ENCODE measurements at regions not wholly inside any gene's neighbourhood (a gene's known extent, or its start where the extent isn't known, plus 50 kb on each side); places are given as distances from the start of the nearest gene placed in this dataset.
"Not testable (repeated sequence)": the region's sequence is repeated elsewhere in the genome, so short reads cannot be mapped to it uniquely, and the experiment has no call there.

- Mint-ChIP-seq H3K27me3 (ENCODE audit: insufficient read depth, unreplicated experiment) (peaks cover 18% of the 10 kb centered on the region), H3K27ac (ENCODE audit: low read depth, unreplicated experiment) (no peak overlapping the region), H3K4me3 (ENCODE audit: unreplicated experiment) (no peak overlapping the region), H3K9me3 (ENCODE audit: unreplicated experiment) (no peaks in the 10 kb centered on the region), H3K4me1 (ENCODE audit: insufficient read depth, unreplicated experiment) (no peaks in the 10 kb centered on the region), H3K36me3 (ENCODE audit: insufficient read depth, unreplicated experiment) (no peaks in the 10 kb centered on the region)
- ChIA-PET POLR2A (no interaction called here), CTCF (no interaction called here)
- intact Hi-C loops (cut with micrococcal nuclease) = no loop called here
- no TSS peak for BruUV-seq (replicated peaks)
- no peak for DNase-seq (ENCODE audit: unreplicated experiment)
- TF ChIP-seq CTCF (IDR thresholded peaks at IDR 0.05; ENCODE audit: unreplicated experiment) = no peak
Observed at GRCh38 chr14:66254038-66254437, 232.1 kb upstream of the CCDC196 start.

- intact Hi-C loops (cut with micrococcal nuclease) = no loop called here
- no peaks in the 10 kb centered on the region for H3K9me3 Mint-ChIP-seq (ENCODE audit: unreplicated experiment)
- ChIA-PET CTCF (no interaction called here), POLR2A (no interaction called here)
- TF ChIP-seq CTCF (IDR thresholded peaks at IDR 0.05; ENCODE audit: unreplicated experiment) = no peak
- peaks cover 5% of the 10 kb centered on the region for H3K36me3 Mint-ChIP-seq (ENCODE audit: insufficient read depth, unreplicated experiment)
- no peak for DNase-seq (ENCODE audit: unreplicated experiment)
- H3K27me3 Mint-ChIP-seq (ENCODE audit: insufficient read depth, unreplicated experiment) = no peaks in the 10 kb centered on the region
- H3K4me1 Mint-ChIP-seq (ENCODE audit: insufficient read depth, unreplicated experiment) = no peaks in the 10 kb centered on the region
- no TSS peak for BruUV-seq (replicated peaks)
- H3K4me3 Mint-ChIP-seq (ENCODE audit: unreplicated experiment) = no peak overlapping the region
- no peak overlapping the region for H3K27ac Mint-ChIP-seq (ENCODE audit: low read depth, unreplicated experiment)
Observed at GRCh38 chr14:66268802-66269334, 217.3 kb upstream of the CCDC196 start.

GRCh38 chr14:66272221-66272620, 213.9 kb upstream of the CCDC196 start:
- Mint-ChIP-seq H3K27ac (ENCODE audit: low read depth, unreplicated experiment) (no peak overlapping the region), H3K9me3 (ENCODE audit: unreplicated experiment) (no peaks in the 10 kb centered on the region), H3K4me3 (ENCODE audit: unreplicated experiment) (no peak overlapping the region), H3K4me1 (ENCODE audit: insufficient read depth, unreplicated experiment) (no peaks in the 10 kb centered on the region), H3K27me3 (ENCODE audit: insufficient read depth, unreplicated experiment) (no peaks in the 10 kb centered on the region), H3K36me3 (ENCODE audit: insufficient read depth, unreplicated experiment) (no peaks in the 10 kb centered on the region)
- intact Hi-C loops (cut with micrococcal nuclease) = no loop called here
- CTCF ChIA-PET = no interaction called here
- TF ChIP-seq CTCF (IDR thresholded peaks at IDR 0.05; ENCODE audit: unreplicated experiment) = no peak
- POLR2A ChIA-PET = no interaction called here
- no TSS peak for BruUV-seq (replicated peaks)
- no peak for DNase-seq (ENCODE audit: unreplicated experiment)

- Mint-ChIP-seq H3K4me1 (ENCODE audit: insufficient read depth, unreplicated experiment) (no peaks in the 10 kb centered on the region), H3K36me3 (ENCODE audit: insufficient read depth, unreplicated experiment) (no peaks in the 10 kb centered on the region), H3K9me3 (ENCODE audit: unreplicated experiment) (no peaks in the 10 kb centered on the region), H3K27ac (ENCODE audit: low read depth, unreplicated experiment) (no peak overlapping the region), H3K4me3 (ENCODE audit: unreplicated experiment) (no peak overlapping the region), H3K27me3 (ENCODE audit: insufficient read depth, unreplicated experiment) (no peaks in the 10 kb centered on the region)
- intact Hi-C loops (cut with micrococcal nuclease) = no loop called here
- CTCF ChIA-PET = no interaction called here
- TF ChIP-seq CTCF (IDR thresholded peaks at IDR 0.05; ENCODE audit: unreplicated experiment) = no peak
- POLR2A ChIA-PET = interaction anchor here (1.0 kb wide), 1 partner anchor 11 kb away, joined by 4 read pairs; no protein-coding TSS in a partner anchor
- DNase-seq (ENCODE audit: unreplicated experiment) = no peak
- BruUV-seq (replicated peaks) = no TSS peak
Observed at GRCh38 chr14:66273261-66273832, 212.8 kb upstream of the CCDC196 start.

GRCh38 chr14:66278418-66278817, 207.8 kb upstream of the CCDC196 start:
- POLR2A ChIA-PET; CTCF ChIA-PET; intact Hi-C loops (cut with micrococcal nuclease); BruUV-seq (replicated peaks); H3K27ac Mint-ChIP-seq (ENCODE audit: low read depth, unreplicated experiment); DNase-seq (ENCODE audit: unreplicated experiment); H3K4me3 Mint-ChIP-seq (ENCODE audit: unreplicated experiment); H3K36me3 Mint-ChIP-seq (ENCODE audit: insufficient read depth, unreplicated experiment); H3K27me3 Mint-ChIP-seq (ENCODE audit: insufficient read depth, unreplicated experiment); H3K9me3 Mint-ChIP-seq (ENCODE audit: unreplicated experiment); H3K4me1 Mint-ChIP-seq (ENCODE audit: insufficient read depth, unreplicated experiment): not testable (repeated sequence)

All from MCF 10A (cell line).